ENCODE measurements at regions not wholly inside any gene's neighbourhood (a gene's known extent, or its start where the extent isn't known, plus 50 kb on each side); places are given as distances from the start of the nearest gene placed in this dataset.

DNA sequence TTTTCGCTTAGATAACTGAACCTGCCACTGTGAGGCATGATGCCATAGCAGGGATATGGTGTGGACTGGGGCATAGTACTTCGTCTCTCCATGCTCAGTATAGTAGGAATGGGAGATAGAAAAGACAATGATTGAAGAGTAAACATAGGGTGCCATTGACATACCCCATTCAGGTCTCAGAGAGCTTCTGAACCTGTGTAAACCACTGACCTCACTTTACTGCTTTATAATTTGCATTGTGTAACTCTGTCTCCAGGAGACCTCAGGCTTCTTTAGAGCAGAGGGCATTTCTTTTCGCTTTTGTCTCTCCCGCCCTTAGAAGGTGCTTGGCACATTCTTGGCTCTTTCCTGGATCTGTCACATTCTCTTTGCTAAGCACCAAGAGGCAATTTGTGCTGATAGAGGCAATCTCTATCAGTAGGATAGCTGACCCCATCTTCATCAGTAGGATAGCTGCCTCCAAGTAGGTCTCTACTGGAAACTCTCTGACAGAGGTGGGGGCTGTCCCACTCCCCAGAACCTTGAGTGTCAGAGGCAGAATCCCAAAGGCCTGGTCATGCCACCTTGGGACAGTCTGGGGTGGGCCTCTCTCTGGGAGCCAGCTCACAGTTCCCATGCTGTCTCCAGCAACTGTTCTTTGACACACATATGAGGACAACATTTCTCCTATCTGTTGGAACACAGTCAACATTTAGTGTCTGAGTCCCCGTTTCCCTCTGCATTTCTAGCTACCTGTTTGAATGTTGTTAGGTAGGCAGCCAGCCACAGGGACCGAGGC lies 181.9 kb downstream of the UTP18 start:
- TF ChIP-seq POLR2A (IDR thresholded peaks at IDR 0.05) = no peak
- TF ChIP-seq, protein P1, sequence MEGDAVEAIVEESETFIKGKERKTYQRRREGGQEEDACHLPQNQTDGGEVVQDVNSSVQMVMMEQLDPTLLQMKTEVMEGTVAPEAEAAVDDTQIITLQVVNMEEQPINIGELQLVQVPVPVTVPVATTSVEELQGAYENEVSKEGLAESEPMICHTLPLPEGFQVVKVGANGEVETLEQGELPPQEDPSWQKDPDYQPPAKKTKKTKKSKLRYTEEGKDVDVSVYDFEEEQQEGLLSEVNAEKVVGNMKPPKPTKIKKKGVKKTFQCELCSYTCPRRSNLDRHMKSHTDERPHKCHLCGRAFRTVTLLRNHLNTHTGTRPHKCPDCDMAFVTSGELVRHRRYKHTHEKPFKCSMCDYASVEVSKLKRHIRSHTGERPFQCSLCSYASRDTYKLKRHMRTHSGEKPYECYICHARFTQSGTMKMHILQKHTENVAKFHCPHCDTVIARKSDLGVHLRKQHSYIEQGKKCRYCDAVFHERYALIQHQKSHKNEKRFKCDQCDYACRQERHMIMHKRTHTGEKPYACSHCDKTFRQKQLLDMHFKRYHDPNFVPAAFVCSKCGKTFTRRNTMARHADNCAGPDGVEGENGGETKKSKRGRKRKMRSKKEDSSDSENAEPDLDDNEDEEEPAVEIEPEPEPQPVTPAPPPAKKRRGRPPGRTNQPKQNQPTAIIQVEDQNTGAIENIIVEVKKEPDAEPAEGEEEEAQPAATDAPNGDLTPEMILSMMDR (IDR thresholded peaks at IDR 0.05 in 4 of 5, conservative IDR thresholded peaks at IDR 0.05 in 1 of 5) = no peak
